ENCODE measurements at regions not wholly inside any gene's neighbourhood (a gene's known extent, or its start where the extent isn't known, plus 50 kb on each side); places are given as distances from the start of the nearest gene placed in this dataset.

DNA sequence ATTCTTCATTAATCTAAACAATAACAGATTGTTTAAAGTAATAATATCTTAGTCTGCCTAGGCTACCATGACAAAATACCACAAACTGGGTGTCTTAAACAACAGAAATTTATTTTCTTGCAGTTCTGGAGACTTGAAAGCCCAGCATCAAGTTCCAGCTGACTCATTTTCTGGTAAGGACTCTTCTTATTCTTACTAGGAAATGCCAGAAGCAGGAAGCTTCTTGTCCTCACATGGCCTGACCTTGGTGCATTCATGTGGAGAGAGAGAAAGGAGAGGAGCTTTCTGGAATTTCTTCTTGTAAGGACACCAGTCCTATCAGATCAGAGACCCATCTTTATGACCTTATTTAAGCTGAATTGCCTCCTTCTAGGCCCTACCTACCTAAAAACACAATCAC lies 110.5 kb downstream of the ANKRD60 start:
- no peak for DNase-seq (ENCODE audit: low read depth, low spot score)
- H3K4me2 ChIP-seq (ENCODE audit: low read length), result no peak overlapping the region
- ChIA-PET POLR2A (no interaction called here), CTCF (no interaction called here), RAD21 (ENCODE audit: low non-redundant PET in 1 of 2, low total read pairs in 2 of 2, uncharacterized antibody in 2 of 2, unreplicated experiment in 2 of 2) (no interaction called here)
- TF ChIP-seq RAD21 (IDR thresholded peaks at IDR 0.05; ENCODE audit: low read depth) (no peak), ELF1 (IDR thresholded peaks at IDR 0.05; ENCODE audit: borderline replicate concordance, low read depth) (no peak), EZH2phosphoT487 (IDR thresholded peaks at IDR 0.05; ENCODE audit: borderline replicate concordance) (no peak), JUND (IDR thresholded peaks at IDR 0.05) (no peak), ZNF274 (IDR thresholded peaks at IDR 0.05; ENCODE audit: low read depth, low read length) (no peak), FOSL1 (IDR thresholded peaks at IDR 0.05; ENCODE audit: low read depth) (no peak), ZBTB33 (IDR thresholded peaks at IDR 0.05; ENCODE audit: extremely low read depth, insufficient replicate concordance, low read length) (no peak), POLR2A (IDR thresholded peaks at IDR 0.05; ENCODE audit: borderline replicate concordance, extremely low read depth, insufficient read depth, insufficient read length) (no peak), YY1 (IDR thresholded peaks at IDR 0.05; ENCODE audit: extremely low read depth, insufficient replicate concordance, low read depth, low read length) (no peak), ZFX (IDR thresholded peaks at IDR 0.05) (no peak), CEBPB (IDR thresholded peaks at IDR 0.05; ENCODE audit: low read depth) (no peak), SRF (IDR thresholded peaks at IDR 0.05; ENCODE audit: low read depth) (no peak), SIN3A (IDR thresholded peaks at IDR 0.05; ENCODE audit: low read depth) (no peak), SP1 (IDR thresholded peaks at IDR 0.05; ENCODE audit: low read depth) (no peak)
- TF ChIP-seq, protein P1, sequence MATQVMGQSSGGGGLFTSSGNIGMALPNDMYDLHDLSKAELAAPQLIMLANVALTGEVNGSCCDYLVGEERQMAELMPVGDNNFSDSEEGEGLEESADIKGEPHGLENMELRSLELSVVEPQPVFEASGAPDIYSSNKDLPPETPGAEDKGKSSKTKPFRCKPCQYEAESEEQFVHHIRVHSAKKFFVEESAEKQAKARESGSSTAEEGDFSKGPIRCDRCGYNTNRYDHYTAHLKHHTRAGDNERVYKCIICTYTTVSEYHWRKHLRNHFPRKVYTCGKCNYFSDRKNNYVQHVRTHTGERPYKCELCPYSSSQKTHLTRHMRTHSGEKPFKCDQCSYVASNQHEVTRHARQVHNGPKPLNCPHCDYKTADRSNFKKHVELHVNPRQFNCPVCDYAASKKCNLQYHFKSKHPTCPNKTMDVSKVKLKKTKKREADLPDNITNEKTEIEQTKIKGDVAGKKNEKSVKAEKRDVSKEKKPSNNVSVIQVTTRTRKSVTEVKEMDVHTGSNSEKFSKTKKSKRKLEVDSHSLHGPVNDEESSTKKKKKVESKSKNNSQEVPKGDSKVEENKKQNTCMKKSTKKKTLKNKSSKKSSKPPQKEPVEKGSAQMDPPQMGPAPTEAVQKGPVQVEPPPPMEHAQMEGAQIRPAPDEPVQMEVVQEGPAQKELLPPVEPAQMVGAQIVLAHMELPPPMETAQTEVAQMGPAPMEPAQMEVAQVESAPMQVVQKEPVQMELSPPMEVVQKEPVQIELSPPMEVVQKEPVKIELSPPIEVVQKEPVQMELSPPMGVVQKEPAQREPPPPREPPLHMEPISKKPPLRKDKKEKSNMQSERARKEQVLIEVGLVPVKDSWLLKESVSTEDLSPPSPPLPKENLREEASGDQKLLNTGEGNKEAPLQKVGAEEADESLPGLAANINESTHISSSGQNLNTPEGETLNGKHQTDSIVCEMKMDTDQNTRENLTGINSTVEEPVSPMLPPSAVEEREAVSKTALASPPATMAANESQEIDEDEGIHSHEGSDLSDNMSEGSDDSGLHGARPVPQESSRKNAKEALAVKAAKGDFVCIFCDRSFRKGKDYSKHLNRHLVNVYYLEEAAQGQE (IDR thresholded peaks at IDR 0.05; ENCODE audit: low read depth), result no peak
- no peaks in the 10 kb centered on the region for H3K36me3 ChIP-seq (ENCODE audit: control insufficient read depth in 1 of 2, insufficient read depth in 2 of 2, low read length in 2 of 2)
- intact Hi-C loops (cut with micrococcal nuclease), result no loop called here
- H3K9me3 ChIP-seq (ENCODE audit: control insufficient read depth in 1 of 2, insufficient read depth in 1 of 2, low read depth in 1 of 2, low read length in 2 of 2), result no peaks in the 10 kb centered on the region
- H3K4me1 ChIP-seq (ENCODE audit: control insufficient read depth in 1 of 2, insufficient read depth in 2 of 2, low read length in 2 of 2), result no peaks in the 10 kb centered on the region
- H3K27me3 ChIP-seq (ENCODE audit: insufficient read depth, low read length), result peaks cover 26% of the 10 kb centered on the region; the same call in 1 of the 2 replicates
- BruUV-seq (replicated peaks), result no TSS peak
- no peaks in the 10 kb centered on the region for H3K79me2 ChIP-seq (ENCODE audit: insufficient read depth, low read length)
- H3K9ac ChIP-seq (ENCODE audit: low read length), result no peak overlapping the region
- H2AFZ ChIP-seq (ENCODE audit: low read depth, low read length, poor library complexity, severe bottlenecking), result no peak overlapping the region
- H3K4me3 ChIP-seq (replicated peaks in 1 of 2; ENCODE audit: low read depth in 1 of 2, low read length in 2 of 2), result no peak overlapping the region
- ATAC-seq, result no peak
- no peaks in the 10 kb centered on the region for H4K20me1 ChIP-seq (ENCODE audit: insufficient read depth)
- no peak overlapping the region for H3K27ac ChIP-seq (ENCODE audit: low read depth, low read length)
- H3K9me2 ChIP-seq (ENCODE audit: insufficient read depth), result no peaks in the 10 kb centered on the region

Data from HCT116 (cell line).